HG02840 (cell line): ENCODE measurements at regions not wholly inside any gene's neighbourhood (a gene's known extent, or its start where the extent isn't known, plus 50 kb on each side); places are given as distances from the start of the nearest gene placed in this dataset.
"Not testable (repeated sequence)": the region's sequence is repeated elsewhere in the genome, so short reads cannot be mapped to it uniquely, and the experiment has no call there.

Source experiments
- ATAC-seq: cut with Tn5 transposase; IDR thresholded peaks from one replicate; pipeline ENCODE4 v1.9.1; 2021; ENCODE audit warnings: mild to moderate bottlenecking, moderate library complexity, moderate number of reproducible peaks; ENCODE audit not compliant: unreplicated experiment, low FRiP score

DNA sequence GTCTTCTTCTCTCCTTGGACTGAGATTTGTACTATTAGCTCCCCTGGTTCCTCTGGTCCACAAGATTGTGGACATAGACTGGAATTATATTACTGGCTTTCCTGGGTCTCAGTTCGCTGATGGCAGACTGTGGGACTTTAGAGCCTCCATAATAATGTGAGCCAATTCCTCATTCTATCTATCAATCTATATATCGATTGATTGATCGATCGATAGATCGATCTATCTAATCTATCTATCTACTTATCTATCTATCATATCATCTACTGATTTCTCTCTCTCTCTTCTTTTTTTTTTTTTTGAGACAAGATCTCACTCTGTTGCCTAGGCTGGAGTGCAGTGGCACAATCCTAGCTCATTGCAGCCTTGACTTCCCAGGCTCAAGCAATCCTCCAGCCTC is 51.5 kb upstream of the DDR1 start:
- no peak for ATAC-seq

GRCh38 chr6:30830438-30830837 is 53.9 kb upstream of the DDR1 start:
- ATAC-seq, result no peak

DNA sequence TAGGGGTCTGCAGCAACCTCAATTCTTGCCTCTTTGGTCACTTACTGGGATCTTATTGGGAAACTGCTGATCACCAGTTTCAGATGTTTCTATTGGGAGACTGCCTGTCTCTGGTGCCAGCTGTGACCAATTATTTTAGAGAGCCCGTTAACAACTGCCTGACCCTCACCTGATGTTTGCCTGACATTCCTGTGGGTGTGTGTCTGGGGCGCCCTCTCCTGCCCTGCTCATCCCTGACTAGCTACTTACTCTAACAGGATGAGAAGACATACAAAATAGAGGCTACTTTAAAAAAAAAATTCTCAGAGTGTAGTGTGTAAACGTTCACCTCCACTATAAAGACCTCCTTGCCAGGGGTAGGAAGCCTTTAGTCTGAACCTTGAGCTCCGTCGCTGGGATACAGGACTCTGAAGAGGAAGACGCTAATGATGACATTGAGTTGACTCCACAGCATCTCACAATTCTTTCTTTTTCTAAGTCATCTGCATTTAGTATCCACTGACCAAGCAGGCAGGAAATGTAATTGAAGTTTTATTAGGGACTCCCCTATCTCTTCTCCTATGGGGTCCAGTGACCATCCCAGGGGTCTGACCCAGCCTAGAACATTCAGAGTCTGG is 54.6 kb upstream of the DDR1 start:
- ATAC-seq, result no peak

DNA sequence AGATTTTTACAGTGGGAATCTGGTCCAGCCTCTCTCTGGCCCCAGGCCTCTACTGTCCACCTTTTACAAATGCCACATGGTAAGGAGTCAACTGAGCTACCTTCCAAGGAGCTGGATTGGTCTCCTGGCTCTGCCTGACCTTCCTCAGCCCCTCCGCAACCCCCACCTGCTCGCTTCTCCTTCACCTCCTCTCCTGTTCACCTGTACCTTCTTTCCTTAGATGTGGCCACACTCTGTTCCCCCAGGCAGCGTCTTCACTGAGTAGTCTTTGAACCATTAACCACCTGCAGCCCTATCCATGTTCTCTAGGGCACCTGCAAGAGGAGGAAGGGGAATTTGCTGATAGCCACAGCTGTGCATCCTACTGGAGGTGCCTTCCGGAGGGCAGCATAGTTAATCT is 55.3 kb upstream of the DDR1 start:
- no peak for ATAC-seq

GRCh38 chr6:30828027-30828962 is 56.0 kb upstream of the DDR1 start:
- no peak for ATAC-seq

- no peak for ATAC-seq
Observed at GRCh38 chr6:30826961-30827342, 57.4 kb upstream of the DDR1 start.

DNA sequence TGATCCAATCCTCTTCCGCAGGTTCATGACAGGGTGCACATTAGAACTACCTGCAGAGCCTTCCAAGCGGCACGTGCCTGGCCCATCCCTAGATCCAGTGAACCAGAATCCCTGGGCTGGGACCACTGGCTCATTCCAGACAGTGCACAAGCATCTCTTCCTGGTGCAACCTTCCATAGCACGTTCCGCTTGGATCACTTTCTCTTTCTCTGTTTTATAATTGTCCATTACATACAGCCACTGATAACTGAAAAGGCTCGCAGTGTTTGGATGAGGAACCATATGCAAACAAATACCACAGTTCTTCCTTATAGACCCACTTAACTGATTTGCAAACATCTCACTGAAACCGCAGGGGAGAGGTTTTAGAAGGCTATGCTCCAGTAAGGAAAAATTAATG is 59.6 kb upstream of the DDR1 start:
- ATAC-seq, result no peak

DNA sequence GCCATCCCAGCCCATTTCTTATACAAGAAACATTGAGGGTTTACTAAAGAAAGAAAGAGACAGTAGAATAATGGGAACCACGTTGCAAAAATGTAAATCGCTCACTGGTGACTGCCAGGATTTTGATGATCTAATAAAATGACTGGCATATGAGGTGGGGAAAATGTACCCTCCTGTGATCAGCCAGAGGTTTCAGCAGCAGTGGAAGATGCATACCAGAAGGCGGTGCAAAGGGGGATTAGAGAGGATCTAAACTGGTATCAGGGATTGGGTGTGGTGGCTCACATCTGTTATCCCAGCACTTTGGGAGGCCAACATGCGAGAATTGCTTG is 60.8 kb upstream of the DDR1 start:
- no peak for ATAC-seq

GRCh38 chr6:30821862-30822784 is 62.2 kb upstream of the DDR1 start:
- no peak for ATAC-seq

DNA sequence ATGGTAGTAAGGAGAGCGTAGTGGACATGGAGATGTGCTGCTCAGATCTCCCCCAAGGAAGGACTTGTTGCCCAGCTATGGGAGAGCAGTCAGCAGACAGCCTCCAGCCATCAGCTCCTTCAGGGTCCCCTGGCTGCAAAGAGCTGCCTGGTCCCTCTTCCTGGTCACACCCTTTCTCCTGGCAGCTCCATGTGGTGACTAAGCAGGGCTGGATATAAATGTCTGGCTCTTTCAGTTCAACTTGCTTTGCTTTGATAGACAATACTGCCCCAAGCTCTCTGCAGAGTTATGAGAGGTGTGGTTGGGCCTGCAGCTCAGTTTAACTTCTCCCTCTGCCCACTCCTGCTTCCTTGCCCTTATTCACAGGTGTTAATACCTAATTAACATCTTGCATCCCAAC is 64.1 kb upstream of the DDR1 start:
- no peak for ATAC-seq

GRCh38 chr6:30819297-30819917 is 64.9 kb upstream of the DDR1 start:
- no peak for ATAC-seq

DNA sequence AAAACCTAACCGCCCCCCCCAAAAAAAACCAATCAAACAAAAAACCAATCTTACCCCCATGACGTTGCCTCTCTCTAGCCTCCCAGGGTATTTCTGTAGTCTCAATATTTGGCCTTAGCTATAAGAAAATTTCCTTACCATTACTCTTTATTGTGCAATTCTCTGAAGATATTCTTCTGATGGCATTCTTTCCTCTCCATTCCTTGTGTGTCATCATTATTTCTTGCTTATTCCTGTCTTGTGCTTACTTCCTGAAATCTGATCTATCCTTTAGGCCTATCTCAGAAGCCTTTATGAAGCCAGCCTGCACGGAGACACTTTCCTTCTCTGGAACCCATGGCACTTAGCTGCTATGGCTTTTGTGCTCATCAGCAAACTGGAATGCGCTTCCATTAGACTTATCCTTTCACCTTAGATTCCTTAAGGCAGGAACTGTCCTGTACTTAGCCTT is 65.9 kb upstream of the DDR1 start:
- no peak for ATAC-seq

- ATAC-seq, result no peak
Observed at GRCh38 chr6:30816791-30817739, 67.3 kb upstream of the DDR1 start.

GRCh38 chr6:30816296-30816695 is 68.0 kb upstream of the DDR1 start:
- ATAC-seq, result not testable (repeated sequence)

DNA sequence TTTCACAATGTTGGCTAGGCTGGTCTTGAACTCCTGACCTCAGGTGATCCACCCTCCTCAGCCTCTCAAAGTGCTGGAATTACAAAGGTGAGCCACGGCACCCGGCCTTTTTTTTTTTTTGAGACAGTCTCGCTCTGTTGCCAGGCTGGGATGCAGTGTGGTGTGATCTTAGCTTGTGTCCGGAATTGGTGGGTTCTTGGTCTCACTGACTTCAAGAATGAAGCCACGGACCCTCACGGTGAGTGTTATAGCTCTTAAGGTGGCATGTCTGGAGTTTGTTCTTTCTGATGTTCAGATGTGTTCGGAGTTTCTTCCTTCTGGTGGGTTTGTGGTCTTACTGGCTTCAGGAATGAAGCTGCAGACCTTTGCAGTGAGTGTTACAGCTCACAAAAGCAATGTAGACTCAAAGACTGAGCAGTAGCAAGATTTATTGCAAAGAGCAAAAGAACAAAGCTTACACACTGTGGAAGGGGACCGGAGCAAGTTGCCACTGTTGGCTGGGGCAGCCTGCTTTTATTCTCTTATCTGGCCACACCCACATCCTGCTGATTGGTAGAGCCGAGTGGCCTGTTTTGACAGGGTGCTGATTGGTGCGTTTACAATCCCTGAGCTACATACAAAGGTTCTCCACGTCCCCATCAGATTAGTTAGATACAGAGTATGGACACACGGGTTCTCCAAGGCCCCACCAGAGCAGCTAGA is 69.1 kb upstream of the DDR1 start:
- ATAC-seq, result not testable (repeated sequence)

DNA sequence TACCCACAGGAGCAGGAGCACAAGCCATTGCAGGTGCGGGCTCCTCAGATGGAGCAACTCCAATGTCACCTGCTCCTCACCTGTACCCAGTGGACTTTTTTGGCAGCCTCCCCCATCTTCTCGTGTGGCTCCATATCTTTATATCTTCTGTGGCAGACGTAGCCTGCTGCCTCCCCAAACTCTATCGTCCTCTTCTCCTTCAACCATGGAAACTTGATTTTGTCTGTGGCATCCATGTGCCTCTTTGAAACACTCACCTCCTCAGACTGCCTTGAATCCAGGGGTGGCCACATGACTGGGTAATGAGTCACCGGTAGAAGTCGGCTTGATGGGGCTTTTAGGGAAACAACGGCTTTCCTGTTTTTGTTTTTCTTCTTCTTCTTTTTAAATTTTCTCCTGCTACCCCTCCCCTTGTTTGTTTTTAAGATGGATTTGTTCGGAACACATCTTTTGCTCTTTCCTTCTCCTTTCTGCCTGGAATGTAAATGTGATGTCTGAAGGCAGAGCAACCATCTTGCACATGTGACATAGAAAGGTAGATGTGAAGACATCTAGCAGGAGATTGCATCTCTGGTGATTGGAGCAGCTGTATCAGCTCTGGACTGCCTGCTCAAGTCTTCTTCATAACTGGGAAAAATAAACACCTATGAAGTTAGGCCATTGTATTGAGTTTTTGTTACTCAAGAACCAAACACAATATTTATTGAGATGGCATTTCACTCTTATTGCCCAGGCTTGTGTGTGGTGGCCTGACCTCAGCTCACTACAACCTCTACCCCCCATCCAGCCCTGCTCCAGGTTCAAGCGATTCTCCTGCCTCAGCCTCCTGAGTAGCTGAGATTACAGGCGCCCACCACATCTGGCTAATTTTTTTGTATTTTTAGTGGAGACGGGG is 69.9 kb upstream of the DDR1 start:
- ATAC-seq, result no peak

GRCh38 chr6:30813631-30814145 is 69.3 kb upstream of the IER3 start:
- no peak for ATAC-seq
